ENCODE measurements at regions not wholly inside any gene's neighbourhood (a gene's known extent, or its start where the extent isn't known, plus 50 kb on each side); places are given as distances from the start of the nearest gene placed in this dataset.
"Not testable (repeated sequence)": the region's sequence is repeated elsewhere in the genome, so short reads cannot be mapped to it uniquely, and the experiment has no call there.

DNA sequence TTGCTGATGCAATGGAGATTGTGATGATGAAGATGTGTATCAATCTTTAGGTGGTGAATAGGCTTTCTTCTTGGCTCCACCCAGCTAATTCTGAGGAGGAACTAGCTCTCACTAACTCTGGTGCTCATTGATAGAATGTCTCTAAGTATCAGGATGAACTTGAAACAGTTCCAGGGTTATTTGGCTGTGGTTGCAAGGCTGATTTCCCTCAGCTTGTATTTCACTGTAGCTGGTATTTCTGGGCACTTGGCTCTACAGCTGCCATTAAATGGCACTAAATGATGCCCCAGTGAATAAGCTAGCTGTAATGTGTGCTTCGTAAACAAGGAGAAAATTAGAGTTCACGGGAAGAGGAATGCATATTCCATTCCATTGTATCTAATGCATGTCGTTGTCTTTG, 241.2 kb downstream of the RPIA start:
- H3K4me3 ChIP-seq (ENCODE audit: low read depth, low read length) = no peak overlapping the region
- TF ChIP-seq, protein P1, sequence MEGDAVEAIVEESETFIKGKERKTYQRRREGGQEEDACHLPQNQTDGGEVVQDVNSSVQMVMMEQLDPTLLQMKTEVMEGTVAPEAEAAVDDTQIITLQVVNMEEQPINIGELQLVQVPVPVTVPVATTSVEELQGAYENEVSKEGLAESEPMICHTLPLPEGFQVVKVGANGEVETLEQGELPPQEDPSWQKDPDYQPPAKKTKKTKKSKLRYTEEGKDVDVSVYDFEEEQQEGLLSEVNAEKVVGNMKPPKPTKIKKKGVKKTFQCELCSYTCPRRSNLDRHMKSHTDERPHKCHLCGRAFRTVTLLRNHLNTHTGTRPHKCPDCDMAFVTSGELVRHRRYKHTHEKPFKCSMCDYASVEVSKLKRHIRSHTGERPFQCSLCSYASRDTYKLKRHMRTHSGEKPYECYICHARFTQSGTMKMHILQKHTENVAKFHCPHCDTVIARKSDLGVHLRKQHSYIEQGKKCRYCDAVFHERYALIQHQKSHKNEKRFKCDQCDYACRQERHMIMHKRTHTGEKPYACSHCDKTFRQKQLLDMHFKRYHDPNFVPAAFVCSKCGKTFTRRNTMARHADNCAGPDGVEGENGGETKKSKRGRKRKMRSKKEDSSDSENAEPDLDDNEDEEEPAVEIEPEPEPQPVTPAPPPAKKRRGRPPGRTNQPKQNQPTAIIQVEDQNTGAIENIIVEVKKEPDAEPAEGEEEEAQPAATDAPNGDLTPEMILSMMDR (conservative IDR thresholded peaks at IDR 0.05; ENCODE audit: low read depth, low read length) = no peak
- no peak for DNase-seq (ENCODE audit: low read depth)

DNA sequence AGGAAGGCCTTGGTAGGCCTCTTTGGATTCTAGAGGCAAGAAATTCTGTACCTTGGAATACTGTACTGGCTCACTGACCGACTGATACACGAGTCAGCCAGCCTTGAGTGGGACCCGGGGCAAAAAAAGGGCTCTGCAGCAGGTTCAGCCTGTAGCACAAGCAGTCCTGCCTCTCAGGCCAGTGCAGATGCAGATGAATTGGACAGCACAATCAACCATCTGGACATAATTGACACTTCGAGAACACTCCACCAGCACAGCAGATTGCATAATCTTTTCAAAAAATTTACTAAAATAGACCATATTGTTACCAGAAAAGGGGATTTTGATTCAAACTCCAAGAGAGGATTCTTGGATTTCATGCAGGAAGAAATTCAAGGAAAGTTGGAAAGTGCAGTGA, 241.6 kb downstream of the RPIA start:
- DNase-seq (ENCODE audit: low read depth) = no peak
- TF ChIP-seq, protein P1 (conservative IDR thresholded peaks at IDR 0.05; ENCODE audit: low read depth, low read length) = no peak
- no peak overlapping the region for H3K4me3 ChIP-seq (ENCODE audit: low read depth, low read length)

DNA sequence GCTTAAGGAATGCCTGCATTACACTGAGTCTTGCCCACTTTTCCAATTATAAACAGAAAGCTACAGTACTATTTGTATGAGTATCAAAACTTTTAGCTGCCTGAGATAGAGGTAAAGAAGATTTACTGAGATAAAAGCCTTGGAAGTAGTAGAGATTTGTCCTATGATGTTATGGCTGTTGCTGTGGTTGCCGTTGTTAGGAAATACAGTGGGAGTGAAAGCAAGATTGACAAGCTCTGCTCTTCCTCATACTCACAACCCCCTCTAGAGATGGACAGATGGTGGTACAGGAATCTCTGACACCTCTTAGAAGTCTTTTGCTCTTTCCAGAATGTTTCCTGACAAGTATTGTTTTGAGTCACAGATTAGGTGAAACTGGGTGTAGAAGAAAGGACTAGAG, 242.5 kb downstream of the RPIA start:
- TF ChIP-seq, protein P1 (conservative IDR thresholded peaks at IDR 0.05; ENCODE audit: low read depth, low read length) = peak; percentile 30
- peak; percentile 46 for DNase-seq (ENCODE audit: low read depth)
- no peak overlapping the region for H3K4me3 ChIP-seq (ENCODE audit: low read depth, low read length)

DNA sequence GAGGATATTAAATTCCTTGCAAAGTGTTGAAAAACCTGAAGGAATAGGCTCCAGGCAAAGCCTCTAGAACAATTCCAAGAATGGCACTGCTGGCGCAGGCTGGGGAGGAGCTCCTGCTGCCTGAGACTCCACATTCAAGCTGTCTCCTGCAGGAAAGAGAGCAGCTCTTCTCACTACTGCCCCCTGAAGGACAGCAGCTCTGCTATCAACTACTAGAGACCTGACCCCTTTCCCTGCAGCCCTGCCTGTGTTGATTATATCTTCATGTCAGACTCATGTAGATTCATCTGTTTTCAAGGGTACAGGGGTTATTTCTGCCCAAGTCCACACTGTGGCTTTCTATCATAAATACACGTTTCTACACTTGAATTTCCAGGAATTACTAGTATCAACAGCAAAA, 249.7 kb downstream of the RPIA start:
- DNase-seq (ENCODE audit: low read depth) = peak; percentile 37
- TF ChIP-seq, protein P1 (conservative IDR thresholded peaks at IDR 0.05; ENCODE audit: low read depth, low read length) = peak; percentile 49
- H3K4me3 ChIP-seq (ENCODE audit: low read depth, low read length) = not testable (repeated sequence)

DNA sequence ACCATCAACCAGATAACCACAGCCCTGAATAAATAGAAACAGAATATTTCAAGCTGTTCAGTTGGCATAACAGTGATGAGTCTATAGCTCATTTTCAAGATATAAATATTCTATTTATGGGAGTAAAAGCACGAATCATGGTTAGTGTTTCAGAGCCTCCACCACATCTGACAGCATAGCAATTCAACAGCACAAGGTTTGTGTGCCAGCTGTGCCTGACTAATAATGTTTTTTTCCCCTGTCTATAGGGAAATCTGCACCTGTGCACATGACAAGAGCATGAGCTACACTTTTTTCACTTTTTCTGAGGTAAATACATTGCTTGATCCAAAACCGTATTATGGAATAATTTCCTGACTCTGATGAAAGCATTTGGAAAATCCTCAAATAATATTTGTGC, 251.3 kb downstream of the RPIA start:
- no peak overlapping the region for H3K4me3 ChIP-seq (ENCODE audit: low read depth, low read length)
- TF ChIP-seq, protein P1 (conservative IDR thresholded peaks at IDR 0.05; ENCODE audit: low read depth, low read length) = no peak
- DNase-seq (ENCODE audit: low read depth) = no peak

DNA sequence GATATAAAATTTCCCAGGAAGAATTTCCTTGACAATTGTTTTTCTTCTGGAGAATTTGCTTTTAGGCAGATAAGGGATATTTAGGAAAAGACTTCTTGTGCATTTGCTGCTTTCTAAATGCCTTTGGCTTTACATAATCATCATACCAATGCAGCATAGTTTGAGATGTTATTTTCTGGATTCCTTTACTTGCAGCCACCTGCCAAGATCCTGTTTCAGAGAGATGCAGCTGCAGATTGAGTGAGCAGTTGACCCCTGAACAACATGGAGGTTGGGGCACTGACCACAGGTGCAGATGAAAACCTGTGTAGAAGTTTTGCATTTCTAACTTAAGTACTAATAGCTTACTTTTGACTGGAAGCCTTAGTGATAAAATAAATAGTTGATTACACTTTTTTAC, 257.9 kb downstream of the RPIA start:
- TF ChIP-seq, protein P1 (conservative IDR thresholded peaks at IDR 0.05; ENCODE audit: low read depth, low read length) = no peak
- H3K4me3 ChIP-seq (ENCODE audit: low read depth, low read length) = no peak overlapping the region
- DNase-seq (ENCODE audit: low read depth) = no peak

DNA sequence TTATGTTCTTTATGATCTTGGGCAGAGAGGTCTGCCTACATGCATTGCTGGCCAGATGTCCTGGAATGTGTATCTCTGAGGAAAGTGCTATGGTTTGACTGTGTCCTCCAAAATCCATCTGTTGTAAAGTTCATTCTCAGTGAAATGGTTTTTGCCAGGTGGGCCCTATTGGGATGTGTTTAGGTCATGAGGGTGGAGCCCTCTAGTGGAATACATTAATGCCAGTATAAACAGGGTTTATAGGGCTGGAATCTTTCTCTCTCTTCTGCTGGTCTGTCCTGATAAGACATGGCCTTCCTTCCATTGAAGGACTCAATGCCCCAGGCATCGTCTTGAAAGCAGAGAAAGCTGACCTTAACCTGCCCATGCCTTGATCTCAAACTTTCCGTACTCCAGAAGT, 258.5 kb downstream of the RPIA start:
- TF ChIP-seq, protein P1 (conservative IDR thresholded peaks at IDR 0.05; ENCODE audit: low read depth, low read length) = peak; percentile 54
- DNase-seq (ENCODE audit: low read depth) = peak; percentile 26
- no peak overlapping the region for H3K4me3 ChIP-seq (ENCODE audit: low read depth, low read length)

Measured in choroid plexus epithelial cell (primary cell).